GM06990 (cell line): ENCODE measurements at regions not wholly inside any gene's neighbourhood (a gene's known extent, or its start where the extent isn't known, plus 50 kb on each side); places are given as distances from the start of the nearest gene placed in this dataset.

Experiments
- DNase-seq: peaks from one replicate; pipeline ENCODE4 v3.0.0-alpha.2; 2011; ENCODE audit not compliant: insufficient read length; ENCODE audit errors: extremely low read depth
- H3K27me3 ChIP-seq: replicated peaks from 2 replicates; pipeline ENCODE4 v1.6.0; 2011; ENCODE audit warnings: low read length; ENCODE audit not compliant: control insufficient read depth, insufficient read depth
- H3K36me3 ChIP-seq: 2 replicates; pipeline ENCODE4 v1.5.1; 2011; ENCODE audit warnings: low read length; ENCODE audit not compliant: control insufficient read depth, insufficient read depth
- H3K4me3 ChIP-seq: replicated peaks from 2 replicates; pipeline ENCODE4 v1.5.1; 2011; ENCODE audit warnings: low read depth, mild to moderate bottlenecking, control low read depth, low read length
- TF ChIP-seq, protein P1 (sequence below): IDR thresholded peaks from 2 replicates; pipeline ENCODE4 v1.5.1; 2011; ENCODE audit warnings: low read length, control low read depth, mild to moderate bottlenecking, inconsistent platforms; ENCODE audit not compliant: insufficient read depth, poor library complexity, severe bottlenecking

DNA sequence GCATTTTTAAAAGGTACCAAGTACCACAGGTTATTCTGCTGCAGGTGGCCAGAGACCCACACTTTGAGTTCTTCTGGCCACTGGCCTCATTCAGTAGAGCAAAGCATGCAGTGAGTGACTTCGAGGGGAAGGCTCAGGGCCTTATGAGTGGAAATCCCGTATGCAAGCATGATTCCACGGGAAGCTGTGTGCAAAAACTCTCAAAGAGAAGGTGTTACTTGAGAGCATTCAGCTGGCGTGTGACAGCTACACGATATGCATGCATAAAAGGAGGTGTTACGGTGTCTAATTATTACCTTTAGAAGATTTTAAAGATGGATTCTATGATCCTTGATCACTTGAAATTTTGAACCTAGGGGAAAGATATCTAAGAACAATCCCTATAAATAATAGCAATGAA lies 160.3 kb downstream of the ENC1 start:
- TF ChIP-seq, protein P1, sequence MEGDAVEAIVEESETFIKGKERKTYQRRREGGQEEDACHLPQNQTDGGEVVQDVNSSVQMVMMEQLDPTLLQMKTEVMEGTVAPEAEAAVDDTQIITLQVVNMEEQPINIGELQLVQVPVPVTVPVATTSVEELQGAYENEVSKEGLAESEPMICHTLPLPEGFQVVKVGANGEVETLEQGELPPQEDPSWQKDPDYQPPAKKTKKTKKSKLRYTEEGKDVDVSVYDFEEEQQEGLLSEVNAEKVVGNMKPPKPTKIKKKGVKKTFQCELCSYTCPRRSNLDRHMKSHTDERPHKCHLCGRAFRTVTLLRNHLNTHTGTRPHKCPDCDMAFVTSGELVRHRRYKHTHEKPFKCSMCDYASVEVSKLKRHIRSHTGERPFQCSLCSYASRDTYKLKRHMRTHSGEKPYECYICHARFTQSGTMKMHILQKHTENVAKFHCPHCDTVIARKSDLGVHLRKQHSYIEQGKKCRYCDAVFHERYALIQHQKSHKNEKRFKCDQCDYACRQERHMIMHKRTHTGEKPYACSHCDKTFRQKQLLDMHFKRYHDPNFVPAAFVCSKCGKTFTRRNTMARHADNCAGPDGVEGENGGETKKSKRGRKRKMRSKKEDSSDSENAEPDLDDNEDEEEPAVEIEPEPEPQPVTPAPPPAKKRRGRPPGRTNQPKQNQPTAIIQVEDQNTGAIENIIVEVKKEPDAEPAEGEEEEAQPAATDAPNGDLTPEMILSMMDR, result no peak
- no peak for DNase-seq
- H3K36me3 ChIP-seq, result no peaks in the 10 kb centered on the region
- H3K27me3 ChIP-seq, result no peaks in the 10 kb centered on the region
- H3K4me3 ChIP-seq, result no peak overlapping the region

DNA sequence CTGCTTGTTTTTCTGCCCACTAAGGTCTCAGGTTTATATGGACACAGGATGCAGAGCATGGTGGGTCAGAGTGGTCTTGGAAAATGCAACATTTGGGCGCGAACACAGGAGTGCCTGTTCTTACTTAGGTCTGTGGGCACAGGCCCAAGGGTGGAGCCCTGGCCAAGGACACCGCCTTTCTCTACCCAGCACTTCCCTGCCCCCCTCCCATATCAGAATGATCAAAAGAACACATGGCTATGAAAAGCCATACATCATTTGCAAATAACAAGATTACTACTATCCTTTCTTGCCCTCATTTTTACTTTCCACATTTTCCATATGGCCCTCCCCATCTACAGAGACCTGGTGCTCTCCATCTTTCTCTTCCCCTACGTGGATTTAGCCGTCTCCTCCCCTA lies 162.2 kb downstream of the ENC1 start:
- Histone ChIP-seq H3K27me3 (no peaks in the 10 kb centered on the region), H3K36me3 (no peaks in the 10 kb centered on the region), H3K4me3 (no peak overlapping the region)
- TF ChIP-seq, protein P1, result no peak
- no peak for DNase-seq

DNA sequence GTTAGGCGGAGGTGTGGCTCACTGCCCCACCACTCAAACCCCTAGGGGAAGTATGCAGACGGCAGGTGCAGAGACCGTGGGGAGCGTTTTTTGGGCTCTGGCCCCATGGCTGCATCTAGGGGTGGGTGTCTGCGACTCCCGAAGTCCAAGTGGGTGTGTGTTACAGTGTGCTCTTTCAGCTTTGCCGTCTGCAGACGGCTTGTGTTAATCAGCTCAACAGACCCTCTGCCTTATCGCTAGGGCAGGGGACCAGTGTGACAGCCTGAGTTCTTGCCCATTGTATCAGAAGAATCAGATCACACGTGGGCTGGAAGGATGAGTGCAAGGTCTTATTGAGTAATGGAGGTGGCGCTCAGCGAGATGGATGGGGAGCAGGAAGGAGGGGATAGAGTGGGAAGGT lies 162.8 kb downstream of the ENC1 start:
- TF ChIP-seq, protein P1, result no peak
- DNase-seq, result no peak
- no peak overlapping the region for H3K4me3 ChIP-seq
- no peaks in the 10 kb centered on the region for H3K27me3 ChIP-seq
- no peaks in the 10 kb centered on the region for H3K36me3 ChIP-seq

DNA sequence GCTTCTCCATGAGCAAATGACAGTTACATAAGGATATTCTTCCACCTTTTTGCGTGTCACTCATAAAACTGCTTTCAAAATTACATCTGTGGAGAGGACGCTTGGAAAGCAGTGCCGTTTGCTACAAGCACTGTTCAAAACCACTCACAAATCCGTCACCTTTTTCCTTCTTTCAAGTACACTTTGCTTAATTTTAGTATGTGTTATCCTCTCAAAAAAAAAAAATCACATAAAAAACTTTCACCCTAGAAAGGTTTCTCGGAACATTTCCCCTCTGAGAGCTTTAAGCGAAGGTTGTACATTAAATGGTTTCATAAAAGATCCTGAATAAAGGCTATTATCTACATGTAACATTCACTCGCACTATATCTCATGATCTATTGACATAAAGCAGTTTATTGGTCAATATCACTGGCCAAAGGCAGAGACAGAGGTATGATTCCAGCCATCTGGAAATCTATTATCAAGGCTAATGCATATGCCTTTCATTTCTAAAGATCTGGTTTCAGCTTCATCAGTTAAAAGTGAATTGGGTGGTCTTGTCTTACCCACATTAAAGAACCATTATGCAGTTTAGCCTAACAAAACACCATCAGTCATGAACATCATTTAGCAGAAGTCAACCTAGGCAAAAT lies 163.6 kb downstream of the ENC1 start:
- TF ChIP-seq, protein P1, result no peak
- no peak for DNase-seq
- Histone ChIP-seq H3K4me3 (no peak overlapping the region), H3K36me3 (no peaks in the 10 kb centered on the region), H3K27me3 (no peaks in the 10 kb centered on the region)

DNA sequence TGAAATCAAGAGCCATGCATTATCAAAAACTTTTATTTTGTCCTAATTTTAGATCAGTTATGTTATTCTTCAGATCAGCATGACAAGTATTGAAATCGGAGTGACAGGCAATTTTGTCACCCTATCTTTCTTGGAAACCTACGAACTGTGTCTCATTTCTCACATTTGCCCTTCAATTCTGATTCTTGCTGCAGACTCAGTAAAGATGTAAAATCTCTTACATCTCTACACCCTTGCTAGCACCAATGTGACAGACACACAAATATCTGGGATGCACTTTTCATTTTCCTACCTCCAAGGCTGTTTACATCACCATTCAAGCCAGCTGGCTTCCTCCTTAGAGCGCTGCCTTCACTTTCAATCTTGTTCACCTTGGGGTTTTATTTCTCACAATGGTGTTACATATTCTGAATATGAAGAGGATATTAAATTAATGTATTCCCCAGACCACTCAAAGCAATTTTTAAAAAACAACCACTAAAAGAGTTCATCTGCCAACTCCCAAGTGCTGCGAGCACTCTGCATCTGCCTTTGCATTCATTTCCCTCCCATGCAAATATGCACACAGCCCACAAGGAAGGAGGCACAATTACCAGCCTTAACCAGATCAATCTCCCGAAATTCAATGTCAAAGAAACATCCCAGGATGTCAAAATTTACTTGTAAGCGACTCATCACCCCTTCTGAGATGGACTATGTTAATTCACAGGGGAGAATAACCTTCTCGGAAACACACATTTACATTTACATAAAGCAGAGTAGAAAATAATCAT lies 164.3 kb downstream of the ENC1 start:
- Histone ChIP-seq H3K27me3 (no peaks in the 10 kb centered on the region), H3K36me3 (no peaks in the 10 kb centered on the region), H3K4me3 (no peak overlapping the region; the same call in 1 of the 2 replicates)
- TF ChIP-seq, protein P1, result no peak
- DNase-seq, result no peak
